HepG2 (cell line): ENCODE measurements at regions not wholly inside any gene's neighbourhood (a gene's known extent, or its start where the extent isn't known, plus 50 kb on each side); places are given as distances from the start of the nearest gene placed in this dataset.

ENCODE experiments used
- ATAC-seq: fragments of 200-7000 bp; cut with Tn5 transposase; 3 replicates; pipeline ENCODE4 v1.9.1; 2020; ENCODE audit warnings: mild to moderate bottlenecking, moderate library complexity
- BruUV-seq: library from RNA; stranded (reverse); fragments of 400-500 nt; replicated peaks from 2 replicates; lab custom pipeline; 2021; lab: Mats Ljungman, UMichigan
- CTCF ChIA-PET: fragments of 300-600 bp; formaldehyde crosslinking; extraction: SDS; loops from one replicate; lab custom pipeline; 2021; ENCODE audit warnings: low total read pairs, inconsistent platforms, low intra/inter-chr PET ratio; lab: Yijun Ruan, JAX
- POLR2A ChIA-PET: fragments of 350-600 bp; sonication (Branson Sonifier 250); formaldehyde crosslinking; loops from one replicate; lab custom pipeline; 2020; ENCODE audit warnings: antibody characterized with exemption, inconsistent platforms; lab: Yijun Ruan, JAX
- DNase-seq: peaks from one replicate; pipeline ENCODE4 v3.0.0-alpha.2; 2015; ENCODE audit warnings: low spot score
- FAIRE-seq: peaks from 3 replicates; lab custom pipeline; 2011; peaks lifted over from hg19 to GRCh38; lab: Jason Lieb, UNC
- H2AFZ ChIP-seq: one replicate; pipeline ENCODE4 v1.6.1; 2011; ENCODE audit warnings: low read length, inconsistent platforms
- H3K27ac ChIP-seq: fragments of 300-600 bp; 3 replicates; pipeline ENCODE4 v1.8.0; 2011; ENCODE audit warnings: mixed run types, mild to moderate bottlenecking, mixed read lengths, low read length, inconsistent platforms; ENCODE audit not compliant: insufficient read depth; ENCODE audit errors: extremely low read length
- H3K27me3 ChIP-seq, 2 experiments: fragments of 200-600 bp in 1 of 2; 2 replicates in 1 of 2; 3 replicates in 1 of 2; pipeline versions ENCODE4 v1.6.0 to v1.8.0; 2011; ENCODE audit warnings: low read length in 2 of 2, mild to moderate bottlenecking in 2 of 2, moderate library complexity in 2 of 2, inconsistent platforms in 1 of 2; ENCODE audit not compliant: insufficient read depth in 2 of 2, control insufficient read depth in 1 of 2
- H3K36me3 ChIP-seq, 2 experiments: fragments of 200-600 bp in 1 of 2; replicated peaks in 1 of 2; 2 replicates in 1 of 2; 3 replicates in 1 of 2; pipeline versions ENCODE4 v1.5.1 to v1.8.0; 2011; ENCODE audit warnings: low read length in 2 of 2, inconsistent platforms in 1 of 2; ENCODE audit not compliant: insufficient read depth in 2 of 2, control insufficient read depth in 1 of 2
- H3K4me1 ChIP-seq: 2 replicates; pipeline ENCODE4 v1.5.1; 2012; ENCODE audit warnings: low read length, inconsistent platforms; ENCODE audit not compliant: insufficient read depth
- H3K4me2 ChIP-seq: 2 replicates; pipeline ENCODE4 v1.6.0; 2011; ENCODE audit warnings: low read depth, low read length, inconsistent platforms
- H3K4me3 ChIP-seq, 3 experiments: fragments of 200-600 bp in 1 of 3; sonication (generic), shearing (Covaris generic) in 1 of 3; replicated peaks in 1 of 3; 2 replicates each; pipeline ENCODE4 v1.5.1; 2011 to 2016; ENCODE audit warnings: low read length in 3 of 3, inconsistent platforms in 2 of 3, low read depth in 2 of 3, mild to moderate bottlenecking in 2 of 3, control low read depth in 1 of 3, mixed read lengths in 1 of 3; ENCODE audit not compliant: insufficient read depth in 1 of 3
- H3K79me2 ChIP-seq: one replicate; pipeline ENCODE4 v1.6.1; 2011; ENCODE audit warnings: low read length, inconsistent platforms; ENCODE audit not compliant: insufficient read depth
- H3K9ac ChIP-seq: 2 replicates; pipeline ENCODE4 v1.6.0; 2011; ENCODE audit warnings: mild to moderate bottlenecking, low read depth, low read length, inconsistent platforms; ENCODE audit not compliant: insufficient read depth
- H3K9me3 ChIP-seq: 2 replicates; pipeline ENCODE4 v1.5.1; 2012; ENCODE audit warnings: mild to moderate bottlenecking, low read length
- H4K20me1 ChIP-seq: 2 replicates; pipeline ENCODE4 v1.6.0; 2011; ENCODE audit warnings: inconsistent platforms, mild to moderate bottlenecking, low read length, moderate library complexity; ENCODE audit not compliant: insufficient read depth
- DNMT3B ChIP-seq: conservative IDR thresholded peaks from 2 replicates; pipeline ENCODE4 v1.6.1; 2016; ENCODE audit warnings: missing biosample characterization, control low read depth
- HES4 ChIP-seq: sonication (generic); formaldehyde crosslinking; IDR thresholded peaks from 2 replicates; pipeline ENCODE4 v1.9.0; 2021; ENCODE audit warnings: mild to moderate bottlenecking, missing genetic modification reagents, borderline replicate concordance
- MAZ ChIP-seq, 2 experiments: sonication (generic) in 1 of 2; formaldehyde crosslinking in 1 of 2; IDR thresholded peaks; 2 replicates each; pipeline versions ENCODE4 v1.5.0 to v1.6.1; 2012 to 2020; ENCODE audit warnings: low read depth in 2 of 2, mild to moderate bottlenecking in 2 of 2, borderline replicate concordance in 1 of 2, improper control_type of control experiment in 1 of 2, low read length in 1 of 2, missing genetic modification reagents in 1 of 2, moderate library complexity in 1 of 2
- PAF1 ChIP-seq: IDR thresholded peaks from 2 replicates; pipeline ENCODE4 v1.6.1; 2016; ENCODE audit warnings: missing genetic modification reagents, missing compliant biosample characterization
- RAD21 ChIP-seq: fragments of 450-650 bp; formaldehyde crosslinking; IDR thresholded peaks from 2 replicates; pipeline ENCODE4 v1.5.0; 2020; ENCODE audit warnings: mild to moderate bottlenecking
- TBP ChIP-seq: sonication (generic); formaldehyde crosslinking; IDR thresholded peaks from 2 replicates; pipeline ENCODE4 v1.5.0; 2020; ENCODE audit warnings: missing genetic modification reagents
- WGBS: methylation state at CpG from one replicate; pipeline ENCODE4 v1.1.6; 2017; ENCODE audit warnings: low lambda C conversion rate; 5-methylcytosine and 5-hydroxymethylcytosine counted together
- in situ Hi-C: cut with HindIII; loops from 2 replicates; pipeline ENCODE4 v1.10.0; 2017; ENCODE audit warnings: low pct_unique_long_range_greater_than_20kb; ENCODE audit not compliant: extremely low pct_ligation_motif_present
- intact Hi-C: fragments of 100-400 bp; cut with micrococcal nuclease; formaldehyde crosslinking; loops from one replicate; pipeline ENCODE4 v1.10.0; 2022; ENCODE audit not compliant: unreplicated experiment
- TF ChIP-seq, protein P1 (sequence below): sonication (generic); formaldehyde crosslinking; IDR thresholded peaks from 2 replicates; pipeline ENCODE4 v1.4.0; 2020; ENCODE audit warnings: missing genetic modification reagents
- TF ChIP-seq, protein P2 (sequence below): IDR thresholded peaks from 2 replicates; pipeline ENCODE4 v1.6.1; 2016; ENCODE audit warnings: mild to moderate bottlenecking, missing biosample characterization, missing genetic modification reagents
- TF ChIP-seq, protein P3 (sequence below): sonication (generic); formaldehyde crosslinking; IDR thresholded peaks from 2 replicates; pipeline ENCODE4 v1.8.0; 2022; ENCODE audit warnings: mild to moderate bottlenecking, missing genetic modification reagents; ENCODE audit not compliant: insufficient replicate concordance

DNA sequence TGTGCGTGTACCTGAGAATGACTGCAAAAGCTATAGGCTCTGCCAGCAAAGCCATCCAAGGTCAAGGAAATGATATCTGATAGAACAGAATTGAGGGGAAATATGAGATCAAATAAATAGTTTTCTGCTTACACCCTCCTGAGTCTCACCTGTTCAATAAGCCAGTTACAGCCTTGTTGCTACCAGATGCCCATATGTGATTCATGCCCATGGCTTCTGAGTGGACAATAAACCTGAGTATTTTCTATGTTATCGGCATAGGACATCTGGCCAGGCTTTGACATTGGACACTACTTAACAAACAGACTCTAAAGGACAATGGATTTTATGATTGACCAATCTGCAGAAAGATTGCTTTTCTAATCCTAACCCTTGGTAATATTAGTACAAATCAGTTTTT, 297.9 kb downstream of the LRATD1 start:
- Histone ChIP-seq H3K9ac (no peak overlapping the region), H3K36me3 (no peaks in the 10 kb centered on the region), H3K4me3 (no peak overlapping the region), H3K27ac (no peak overlapping the region), H3K79me2 (no peaks in the 10 kb centered on the region), H3K27me3 (no peaks in the 10 kb centered on the region), H4K20me1 (no peaks in the 10 kb centered on the region), H3K9me3 (no peaks in the 10 kb centered on the region), H3K4me2 (no peak overlapping the region), H2AFZ (no peak overlapping the region), H3K4me1 (no peaks in the 10 kb centered on the region)
- TF ChIP-seq PAF1 (CRISPR knock-in tag): no peak
- no peak for TF ChIP-seq MAZ (IDR thresholded peaks at IDR 0.05; ENCODE audit: borderline replicate concordance, low read depth, low read length)
- no peak for TF ChIP-seq MAZ (CRISPR knock-in tag; IDR thresholded peaks at IDR 0.05; ENCODE audit: low read depth)
- TF ChIP-seq HES4 (CRISPR knock-in tag): no peak
- no peak for TF ChIP-seq TBP (CRISPR knock-in tag)
- TF ChIP-seq, protein P1, sequence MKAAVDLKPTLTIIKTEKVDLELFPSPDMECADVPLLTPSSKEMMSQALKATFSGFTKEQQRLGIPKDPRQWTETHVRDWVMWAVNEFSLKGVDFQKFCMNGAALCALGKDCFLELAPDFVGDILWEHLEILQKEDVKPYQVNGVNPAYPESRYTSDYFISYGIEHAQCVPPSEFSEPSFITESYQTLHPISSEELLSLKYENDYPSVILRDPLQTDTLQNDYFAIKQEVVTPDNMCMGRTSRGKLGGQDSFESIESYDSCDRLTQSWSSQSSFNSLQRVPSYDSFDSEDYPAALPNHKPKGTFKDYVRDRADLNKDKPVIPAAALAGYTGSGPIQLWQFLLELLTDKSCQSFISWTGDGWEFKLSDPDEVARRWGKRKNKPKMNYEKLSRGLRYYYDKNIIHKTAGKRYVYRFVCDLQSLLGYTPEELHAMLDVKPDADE (CRISPR knock-in tag): no peak
- no peak for TF ChIP-seq DNMT3B (CRISPR knock-in tag)
- TF ChIP-seq, protein P2, sequence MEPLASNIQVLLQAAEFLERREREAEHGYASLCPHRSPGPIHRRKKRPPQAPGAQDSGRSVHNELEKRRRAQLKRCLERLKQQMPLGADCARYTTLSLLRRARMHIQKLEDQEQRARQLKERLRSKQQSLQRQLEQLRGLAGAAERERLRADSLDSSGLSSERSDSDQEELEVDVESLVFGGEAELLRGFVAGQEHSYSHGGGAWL (CRISPR knock-in tag): no peak
- TF ChIP-seq, protein P3, sequence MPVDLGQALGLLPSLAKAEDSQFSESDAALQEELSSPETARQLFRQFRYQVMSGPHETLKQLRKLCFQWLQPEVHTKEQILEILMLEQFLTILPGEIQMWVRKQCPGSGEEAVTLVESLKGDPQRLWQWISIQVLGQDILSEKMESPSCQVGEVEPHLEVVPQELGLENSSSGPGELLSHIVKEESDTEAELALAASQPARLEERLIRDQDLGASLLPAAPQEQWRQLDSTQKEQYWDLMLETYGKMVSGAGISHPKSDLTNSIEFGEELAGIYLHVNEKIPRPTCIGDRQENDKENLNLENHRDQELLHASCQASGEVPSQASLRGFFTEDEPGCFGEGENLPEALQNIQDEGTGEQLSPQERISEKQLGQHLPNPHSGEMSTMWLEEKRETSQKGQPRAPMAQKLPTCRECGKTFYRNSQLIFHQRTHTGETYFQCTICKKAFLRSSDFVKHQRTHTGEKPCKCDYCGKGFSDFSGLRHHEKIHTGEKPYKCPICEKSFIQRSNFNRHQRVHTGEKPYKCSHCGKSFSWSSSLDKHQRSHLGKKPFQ (CRISPR knock-in tag): no peak
- no peak for TF ChIP-seq RAD21 (CRISPR knock-in tag)
- 43% methylated on average over 2 of the region's 2 CpGs for WGBS
- ChIA-PET CTCF (no interaction called here), POLR2A (no interaction called here)
- FAIRE-seq: no peak
- no peak for DNase-seq
- in situ Hi-C loops (loop anchor here (25.0 kb wide), 1 partner anchor 1743 kb away; no protein-coding TSS in a partner anchor), intact Hi-C loops (no loop called here)
- BruUV-seq: no TSS peak
- ATAC-seq: no peak
